MM.1S (cell line): ENCODE measurements at regions not wholly inside any gene's neighbourhood (a gene's known extent, or its start where the extent isn't known, plus 50 kb on each side); places are given as distances from the start of the nearest gene placed in this dataset.

Source experiments
- CTCF ChIP-seq: fragments of 300-600 bp; sonication (generic); IDR thresholded peaks from 2 replicates; pipeline ENCODE4 v1.5.1; 2016; ENCODE audit warnings: antibody characterized with exemption, low read length, mixed read lengths
- EZH2 ChIP-seq: fragments of 300-600 bp; sonication (generic); optimal IDR thresholded peaks from 2 replicates; pipeline ENCODE3; 2017; ENCODE audit warnings: low read depth, mild to moderate bottlenecking, antibody characterized with exemption, low read length, mixed read lengths

GRCh38 chr15:27646531-27646930 is 452.6 kb downstream of the OCA2 start:
- TF ChIP-seq EZH2 (no peak), CTCF (no peak)
